ENCODE measurements at regions not wholly inside any gene's neighbourhood (a gene's known extent, or its start where the extent isn't known, plus 50 kb on each side); places are given as distances from the start of the nearest gene placed in this dataset.

DNA sequence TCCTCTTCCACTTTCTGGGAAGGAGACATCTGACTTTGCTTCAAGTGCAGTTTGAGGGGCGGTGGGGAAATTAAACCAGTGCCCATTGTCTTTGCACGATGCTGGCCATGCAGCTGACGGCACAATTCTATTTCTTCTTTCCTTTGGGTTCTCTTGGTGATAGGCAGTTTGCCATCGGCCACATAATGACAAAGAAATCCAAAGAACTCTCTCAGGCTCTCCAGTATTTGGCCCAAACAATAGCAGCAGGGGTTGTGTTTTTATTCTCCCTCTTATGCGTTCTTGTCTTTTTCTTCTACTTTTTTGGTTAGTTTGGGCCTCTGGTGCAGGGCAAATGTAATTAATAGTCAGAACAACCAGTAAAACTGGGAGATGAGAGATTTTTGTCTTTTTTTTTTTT, 147.0 kb downstream of the EMX2 start:
- TF ChIP-seq BACH1 (IDR thresholded peaks at IDR 0.05; ENCODE audit: low read length), result no peak
- TF ChIP-seq ZNF274 (IDR thresholded peaks at IDR 0.05; ENCODE audit: borderline replicate concordance, extremely low read depth, low read length), result no peak
- TF ChIP-seq SP1 (IDR thresholded peaks at IDR 0.05; ENCODE audit: low read depth, low read length), result no peak
- TF ChIP-seq TEAD4 (IDR thresholded peaks at IDR 0.05; ENCODE audit: low read depth, low read length), result no peak
- no peak overlapping the region for H2BK120ac ChIP-seq (replicated peaks; ENCODE audit: low read depth, low read length)
- H4K8ac ChIP-seq (ENCODE audit: extremely low read depth, insufficient read depth, low read length), result no peak overlapping the region
- DNase-seq (ENCODE audit: low read depth in 1 of 2, low spot score in 2 of 2), result no peak
- CTCF ChIA-PET (ENCODE audit: partially characterized antibody), result interaction anchor here (1.6 to 5.9 kb wide), 2 partner anchors 138 to 152 kb away, joined by 3 to 34 read pairs; no protein-coding TSS in a partner anchor
- H2BK15ac ChIP-seq (ENCODE audit: low read length), result no peak overlapping the region
- peaks cover 0 to 3% (median 0%) of the 10 kb centered on the region in 4 experiments; a peak in 2 of 7 replicates for H3K4me1 ChIP-seq (replicated peaks in 1 of 4; ENCODE audit: control insufficient read depth in 3 of 4, insufficient read depth in 4 of 4, low read length in 3 of 4)
- H3K4me2 ChIP-seq (ENCODE audit: insufficient read depth in 1 of 2, low read depth in 2 of 2, low read length in 2 of 2), result no peak overlapping the region
- no peaks in the 10 kb centered on the region for H3K27me3 ChIP-seq (replicated peaks in 1 of 4; ENCODE audit: control insufficient read depth in 3 of 4, extremely low read depth in 1 of 4, insufficient read depth in 3 of 4, low read length in 3 of 4)
- no peak overlapping the region for H3K27ac ChIP-seq (ENCODE audit: low read depth, low read length)
- H3K79me1 ChIP-seq (ENCODE audit: low read depth, low read length), result no peaks in the 10 kb centered on the region
- no peak overlapping the region for H2AK5ac ChIP-seq (ENCODE audit: low read depth, low read length)
- H4K20me1 ChIP-seq (replicated peaks in 1 of 2; ENCODE audit: control insufficient read depth in 1 of 2, insufficient read depth in 2 of 2, low read length in 2 of 2), result no peaks in the 10 kb centered on the region
- H3K36me3 ChIP-seq (ENCODE audit: control insufficient read depth in 2 of 4, insufficient read depth in 4 of 4, low read length in 3 of 4), result no peaks in the 10 kb centered on the region
- no peaks in the 10 kb centered on the region for H3K79me2 ChIP-seq (ENCODE audit: control insufficient read depth in 1 of 2, insufficient read depth in 2 of 2, low read length in 2 of 2)
- H4K5ac ChIP-seq (ENCODE audit: insufficient read length, low read depth, low read length), result no peak overlapping the region
- no peak overlapping the region for H2BK12ac ChIP-seq (ENCODE audit: low read depth, low read length)
- H2AFZ ChIP-seq (ENCODE audit: low read length), result no peak overlapping the region
- H3K9me3 ChIP-seq (ENCODE audit: insufficient read depth in 2 of 2, low read depth in 1 of 2, low read length in 1 of 2), result no peaks in the 10 kb centered on the region
- H3K4me3 ChIP-seq (ENCODE audit: extremely low read depth in 1 of 4, insufficient read depth in 2 of 4, low read depth in 3 of 4, low read length in 4 of 4), result no peak overlapping the region
- no peak overlapping the region for H3K56ac ChIP-seq (replicated peaks; ENCODE audit: insufficient read length, low read depth, low read length)
- H3K4ac ChIP-seq (replicated peaks; ENCODE audit: insufficient read length, low read depth, low read length), result no peak overlapping the region
- FAIRE-seq, result no peak
- H4K91ac ChIP-seq (replicated peaks; ENCODE audit: insufficient read length, low read length), result no peak overlapping the region
- H3K14ac ChIP-seq (ENCODE audit: insufficient read length), result no peak overlapping the region
- H3K23me2 ChIP-seq (ENCODE audit: low read depth, low read length), result peaks cover 3% of the 10 kb centered on the region; the same call in 1 of the 2 replicates
- no peak overlapping the region for H3K18ac ChIP-seq (ENCODE audit: extremely low read depth, low read length)
- H2BK20ac ChIP-seq (ENCODE audit: low read length), result no peak overlapping the region
- 0 out of 7 replicates have a peak overlapping the region, but pooled peaks of 1 of the 4 experiments have one; percentile 4 for H3K9ac ChIP-seq (replicated peaks in 1 of 4; ENCODE audit: extremely low read depth in 1 of 4, low read depth in 3 of 4, low read length in 3 of 4)
- POLR2A ChIA-PET (ENCODE audit: partially characterized antibody), result no interaction called here
- WGBS, 2 experiments (ENCODE audit: extremely low coverage in 1 of 2, insufficient coverage in 1 of 2, insufficient read length in 1 of 2, insufficient replicate concordance in 2 of 2, low coverage in 1 of 2, low lambda C conversion rate in 2 of 2, missing lambda C conversion rate in 1 of 2), result 80% methylated on average over 5 of the region's 5 CpGs; no CpG with 5 or more reads in 1 of the 2 experiments
- H3K23ac ChIP-seq (ENCODE audit: insufficient read length), result no peak overlapping the region
- no peak overlapping the region for H2BK5ac ChIP-seq (ENCODE audit: low read depth, low read length)

Data from H1 (cell line).